Erythroblast (primary cell): ENCODE measurements at regions not wholly inside any gene's neighbourhood (a gene's known extent, or its start where the extent isn't known, plus 50 kb on each side); places are given as distances from the start of the nearest gene placed in this dataset.

Source experiments
- DNase-seq, 2 experiments: peaks; one replicate each; lab custom pipeline; 2025; lab: John Stamatoyannopoulos, UW
- GATA1 ChIP-seq: IDR thresholded peaks from 2 replicates; pipeline ENCODE4 v1.6.1; 2011; ENCODE audit warnings: low read depth, mild to moderate bottlenecking, control low read depth, low read length, moderate library complexity
- POLR2A ChIP-seq: IDR thresholded peaks from 2 replicates; pipeline ENCODE4 v1.6.1; 2011; ENCODE audit warnings: mild to moderate bottlenecking, low read length

DNA sequence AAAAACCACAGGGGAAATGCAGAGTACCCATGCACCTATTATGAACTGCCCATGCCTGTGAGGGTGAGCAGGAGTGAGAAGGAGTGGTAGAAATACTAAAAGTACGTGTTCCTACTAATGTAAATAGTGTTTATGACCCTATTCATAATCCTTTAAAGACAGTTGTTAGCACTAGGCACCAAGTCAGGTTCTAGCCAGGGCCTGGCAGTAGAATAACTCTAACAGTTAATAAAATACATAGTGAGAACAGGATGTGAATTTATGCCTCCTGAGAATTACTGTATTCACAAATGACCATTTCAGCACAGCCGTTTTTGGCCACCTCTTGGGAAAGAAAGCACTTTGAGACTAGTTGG is 103.2 kb upstream of the TARS1 start:
- no peak for DNase-seq
- TF ChIP-seq GATA1: no peak
- TF ChIP-seq POLR2A: no peak

DNA sequence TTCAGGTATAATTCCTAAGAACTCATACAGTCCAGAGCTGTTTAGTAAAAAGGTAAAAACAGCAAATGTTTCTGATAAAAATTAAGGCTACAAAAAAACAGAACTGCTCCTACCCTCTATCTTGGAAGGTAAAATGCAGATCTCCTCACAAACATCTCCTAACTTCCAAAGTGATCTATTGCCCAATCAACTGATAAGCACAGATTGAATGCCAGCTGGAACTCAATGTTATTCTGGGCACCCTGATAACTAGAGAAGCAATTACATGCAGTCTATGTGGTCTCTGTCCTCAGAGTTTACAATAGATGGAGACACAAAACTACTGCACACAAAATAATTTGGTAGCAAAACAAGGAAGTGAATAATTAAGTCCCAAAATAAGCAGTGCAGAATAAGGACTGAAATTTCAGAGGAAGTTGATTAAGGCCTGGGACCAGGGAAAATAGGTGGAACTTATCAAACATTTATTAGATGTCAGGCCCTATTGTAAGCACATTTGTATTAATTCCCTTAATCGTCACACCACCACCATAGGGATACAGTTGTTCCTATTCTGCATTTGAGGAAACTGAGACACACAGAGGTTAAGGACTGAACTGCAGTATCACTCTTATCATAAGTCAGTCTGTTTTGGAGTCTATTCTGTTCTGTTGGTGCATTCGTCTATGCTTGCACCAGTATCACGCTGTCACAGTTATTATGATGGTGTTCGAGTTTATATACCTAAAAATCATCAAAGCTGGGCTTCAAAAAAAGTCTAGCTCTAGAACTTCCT is 102.2 kb upstream of the TARS1 start:
- TF ChIP-seq POLR2A: no peak
- no peak for TF ChIP-seq GATA1
- no peak for DNase-seq

DNA sequence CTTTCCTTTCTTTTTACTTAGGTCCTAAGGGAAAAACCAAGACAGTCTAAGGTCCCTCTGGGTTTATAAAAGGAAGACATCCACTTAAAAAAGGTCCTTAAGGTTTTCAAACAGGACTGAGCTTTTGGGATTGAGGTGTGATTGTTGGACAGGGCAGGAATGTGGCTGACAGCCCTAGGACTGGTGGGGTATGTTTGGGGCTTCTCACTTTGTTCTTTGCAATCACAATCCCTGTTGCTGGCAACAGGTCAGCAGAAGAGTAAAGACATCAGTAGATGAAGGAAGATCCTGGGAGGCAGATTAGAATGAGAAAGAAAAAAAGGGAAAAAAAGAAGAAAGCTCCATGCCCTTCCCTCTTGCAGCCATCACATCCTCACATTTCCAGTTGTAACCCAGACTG is 101.4 kb upstream of the TARS1 start:
- no peak for DNase-seq
- TF ChIP-seq POLR2A (no peak), GATA1 (no peak)

DNA sequence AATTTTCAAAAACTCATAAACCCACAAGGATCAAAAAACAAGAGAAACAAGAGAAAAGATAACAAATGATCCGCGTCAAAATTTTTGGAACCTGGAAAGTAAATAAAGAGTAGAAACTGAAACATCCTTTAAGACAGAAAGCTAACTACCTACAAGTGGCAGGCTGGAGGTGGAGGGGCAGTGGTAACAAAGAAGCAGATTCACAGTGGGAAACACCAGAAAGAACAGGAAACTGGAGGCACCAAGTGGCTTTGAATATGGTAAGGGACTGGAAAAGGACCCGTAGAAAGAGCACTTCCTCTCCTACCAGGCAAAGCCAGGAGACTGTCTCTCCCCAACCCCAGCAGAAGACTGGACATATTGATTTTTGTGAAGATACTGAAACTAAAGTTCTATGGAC is 100.6 kb upstream of the TARS1 start:
- TF ChIP-seq GATA1 (no peak), POLR2A (no peak)
- no peak for DNase-seq

DNA sequence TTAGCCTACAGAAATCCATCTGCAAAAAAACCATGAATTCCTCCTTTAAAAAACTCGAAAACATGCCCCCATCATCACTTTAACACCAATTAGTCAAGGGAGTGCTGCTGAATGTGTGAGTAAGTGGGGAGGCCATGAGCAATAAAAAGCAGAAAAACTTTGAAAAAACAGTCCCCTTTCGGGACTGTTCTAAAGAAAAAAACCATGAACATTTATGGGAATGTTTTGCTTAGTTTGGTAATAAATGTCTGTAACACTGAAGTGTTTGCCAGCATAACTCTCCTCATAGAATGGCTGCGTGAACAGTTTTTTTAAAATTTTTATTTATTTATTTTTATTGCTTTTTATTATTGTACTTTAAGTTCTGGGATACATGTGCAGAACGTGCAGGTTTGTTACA is 99.4 kb upstream of the TARS1 start:
- TF ChIP-seq GATA1 (no peak), POLR2A (no peak)
- DNase-seq: no peak

DNA sequence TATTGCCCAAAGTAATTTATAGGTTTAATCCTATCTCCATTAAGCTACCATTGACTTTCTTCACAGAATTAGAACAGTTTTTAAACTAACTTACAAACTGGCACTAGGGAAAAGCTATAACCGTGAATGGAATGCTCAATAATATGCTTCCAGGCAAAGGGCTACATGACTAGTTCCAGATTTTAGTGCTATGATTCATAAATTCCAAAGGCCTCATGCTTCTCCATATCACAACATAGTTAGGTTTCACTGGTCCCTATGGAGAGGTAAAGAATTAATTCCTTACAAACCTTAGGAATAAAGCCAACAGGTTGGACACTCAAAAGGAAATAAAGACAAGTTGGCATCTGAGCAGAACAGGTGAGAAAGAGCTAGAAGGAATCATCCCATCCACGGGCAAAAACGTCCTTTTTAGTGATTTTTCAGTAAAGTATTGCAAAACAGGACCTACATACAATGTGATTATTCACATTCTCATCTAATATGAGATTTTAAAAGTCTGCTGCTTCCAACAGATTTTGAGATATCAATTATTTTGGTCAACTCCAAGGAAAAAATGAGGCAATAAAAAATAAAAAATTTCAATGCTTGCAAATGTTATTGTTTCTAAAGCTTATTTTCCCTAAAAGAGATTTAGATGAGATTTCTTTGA is 97.0 kb upstream of the TARS1 start:
- no peak for DNase-seq
- TF ChIP-seq GATA1 (no peak), POLR2A (no peak)

GRCh38 chr5:33346534-33346933 is 94.2 kb upstream of the TARS1 start:
- no peak for DNase-seq
- TF ChIP-seq GATA1: no peak
- no peak for TF ChIP-seq POLR2A

- DNase-seq: no peak
- TF ChIP-seq POLR2A: no peak
- TF ChIP-seq GATA1: no peak
Measured at GRCh38 chr5:33361781-33362180, 79.0 kb upstream of the TARS1 start.

DNA sequence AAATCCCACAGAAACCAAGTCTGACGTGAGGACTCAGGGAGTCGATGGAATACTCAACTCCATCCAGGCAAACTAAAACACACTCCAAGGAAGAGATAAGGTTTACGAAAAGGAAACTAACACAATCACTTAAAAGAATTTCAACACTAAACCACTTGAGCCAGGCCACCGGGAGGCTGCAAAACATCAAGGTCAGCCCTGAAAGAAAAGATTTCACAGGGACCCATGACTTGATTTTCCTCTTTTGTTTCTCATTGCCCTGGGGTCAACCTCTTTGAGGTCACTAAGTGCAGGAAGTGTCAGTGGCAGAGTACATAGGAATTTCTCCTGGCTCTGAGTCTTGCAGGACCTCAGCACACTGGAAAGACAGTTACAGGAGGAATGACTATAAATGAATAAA is 77.8 kb upstream of the TARS1 start:
- TF ChIP-seq POLR2A (no peak), GATA1 (no peak)

GRCh38 chr5:33363537-33363936 is 77.2 kb upstream of the TARS1 start:
- TF ChIP-seq POLR2A (no peak), GATA1 (no peak)
- no peak for DNase-seq

More for the DNA sequence above, 77.8 kb upstream of the TARS1 start:
- DNase-seq: no peak

GRCh38 chr5:33364406-33364805 is 76.4 kb upstream of the TARS1 start:
- no peak for DNase-seq
- no peak for TF ChIP-seq GATA1

DNA sequence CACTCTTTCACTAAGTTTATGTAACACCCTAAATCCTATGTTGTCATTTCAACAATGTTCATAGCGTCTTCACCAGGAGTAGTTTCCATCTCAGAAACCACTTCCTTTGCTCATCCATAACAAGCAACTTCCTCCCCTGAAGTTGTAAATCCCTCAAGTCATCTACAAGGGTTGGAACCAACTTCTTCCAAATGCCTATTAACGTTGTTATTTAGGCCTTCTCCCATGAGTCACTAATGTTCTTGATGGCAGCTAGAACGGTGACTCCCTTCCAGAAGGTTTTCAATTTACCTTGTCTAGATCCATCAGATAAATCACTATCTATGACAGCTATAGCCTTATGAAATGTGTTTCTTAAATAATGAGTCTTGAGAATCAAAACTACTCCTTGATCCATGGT is 73.3 kb upstream of the TARS1 start:
- no peak for DNase-seq

GRCh38 chr5:33369485-33370465 is 71.0 kb upstream of the TARS1 start:
- DNase-seq: no peak
- TF ChIP-seq POLR2A: no peak
- TF ChIP-seq GATA1: no peak

More for the DNA sequence above, 73.3 kb upstream of the TARS1 start:
- TF ChIP-seq POLR2A (no peak), GATA1 (no peak)

DNA sequence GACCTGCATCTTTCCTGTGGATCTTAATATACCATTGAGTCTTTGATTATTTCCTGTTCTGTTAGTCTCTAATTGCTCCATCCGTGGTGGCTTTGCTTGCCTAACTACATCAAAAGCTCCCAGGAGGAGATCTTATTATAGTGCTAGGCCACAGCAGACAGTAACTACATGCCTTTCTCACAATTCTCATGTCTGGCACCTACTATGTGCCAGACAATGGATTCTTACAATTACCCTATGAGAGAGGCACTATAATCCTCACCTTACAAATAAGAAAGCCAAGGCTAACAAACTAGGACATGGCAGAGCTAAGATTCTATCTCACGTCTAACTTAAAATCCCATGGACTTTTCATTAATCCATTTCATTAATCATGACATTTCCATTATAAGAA is 70.3 kb upstream of the TARS1 start:
- TF ChIP-seq POLR2A (no peak), GATA1 (no peak)
- DNase-seq: no peak

- DNase-seq: no peak
- no peak for TF ChIP-seq POLR2A
- TF ChIP-seq GATA1: no peak
Measured at GRCh38 chr5:33371660-33372059, 69.1 kb upstream of the TARS1 start.
